HCEC 1CT (cell line): ENCODE measurements at regions not wholly inside any gene's neighbourhood (a gene's known extent, or its start where the extent isn't known, plus 50 kb on each side); places are given as distances from the start of the nearest gene placed in this dataset.
"Not testable (repeated sequence)": the region's sequence is repeated elsewhere in the genome, so short reads cannot be mapped to it uniquely, and the experiment has no call there.

Experiments
- DNase-seq: peaks from one replicate; pipeline ENCODE4 v3.0.0-alpha.2; 2017

- not testable (repeated sequence) for DNase-seq
Measured at GRCh38 chr2:87468429-87468981, 279.4 kb upstream of the PLGLB2 start.

- peak; percentile 53 for DNase-seq
Measured at GRCh38 chr2:87469180-87470151, 278.4 kb upstream of the PLGLB2 start.

GRCh38 chr2:87470381-87471380 is 277.2 kb upstream of the PLGLB2 start:
- not testable (repeated sequence) for DNase-seq

- DNase-seq: not testable (repeated sequence)
Measured at GRCh38 chr2:87471478-87471877, 276.4 kb upstream of the PLGLB2 start.

- peak; percentile 10 for DNase-seq
Measured at GRCh38 chr2:87476223-87476872, 271.5 kb upstream of the PLGLB2 start.

GRCh38 chr2:87476936-87477335 is 271.0 kb upstream of the PLGLB2 start:
- DNase-seq: not testable (repeated sequence)

GRCh38 chr2:87477669-87478428 is 270.0 kb upstream of the PLGLB2 start:
- not testable (repeated sequence) for DNase-seq

- DNase-seq: not testable (repeated sequence)
Measured at GRCh38 chr2:87478911-87479310, 269.0 kb upstream of the PLGLB2 start.

GRCh38 chr2:87483093-87483680 is 264.7 kb upstream of the PLGLB2 start:
- not testable (repeated sequence) for DNase-seq

GRCh38 chr2:87484363-87484762 is 263.5 kb upstream of the PLGLB2 start:
- not testable (repeated sequence) for DNase-seq

GRCh38 chr2:87485455-87485854 is 262.4 kb upstream of the PLGLB2 start:
- not testable (repeated sequence) for DNase-seq

GRCh38 chr2:87485884-87486283 is 262.0 kb upstream of the PLGLB2 start:
- DNase-seq: not testable (repeated sequence)

GRCh38 chr2:87486413-87486812 is 261.5 kb upstream of the PLGLB2 start:
- not testable (repeated sequence) for DNase-seq

- not testable (repeated sequence) for DNase-seq
Measured at GRCh38 chr2:87488021-87488420, 259.9 kb upstream of the PLGLB2 start.

GRCh38 chr2:87488991-87489390 is 258.9 kb upstream of the PLGLB2 start:
- not testable (repeated sequence) for DNase-seq

GRCh38 chr2:87494846-87495245 is 253.0 kb upstream of the PLGLB2 start:
- DNase-seq: not testable (repeated sequence)

- not testable (repeated sequence) for DNase-seq
Measured at GRCh38 chr2:87495455-87495854, 252.4 kb upstream of the PLGLB2 start.

GRCh38 chr2:87496036-87497006 is 251.6 kb upstream of the PLGLB2 start:
- peak; percentile 40 for DNase-seq

GRCh38 chr2:87497135-87497534 is 250.8 kb upstream of the PLGLB2 start:
- not testable (repeated sequence) for DNase-seq

GRCh38 chr2:87497700-87498099 is 250.2 kb upstream of the PLGLB2 start:
- DNase-seq: not testable (repeated sequence)
